ENCODE measurements at regions not wholly inside any gene's neighbourhood (a gene's known extent, or its start where the extent isn't known, plus 50 kb on each side); places are given as distances from the start of the nearest gene placed in this dataset.

DNA sequence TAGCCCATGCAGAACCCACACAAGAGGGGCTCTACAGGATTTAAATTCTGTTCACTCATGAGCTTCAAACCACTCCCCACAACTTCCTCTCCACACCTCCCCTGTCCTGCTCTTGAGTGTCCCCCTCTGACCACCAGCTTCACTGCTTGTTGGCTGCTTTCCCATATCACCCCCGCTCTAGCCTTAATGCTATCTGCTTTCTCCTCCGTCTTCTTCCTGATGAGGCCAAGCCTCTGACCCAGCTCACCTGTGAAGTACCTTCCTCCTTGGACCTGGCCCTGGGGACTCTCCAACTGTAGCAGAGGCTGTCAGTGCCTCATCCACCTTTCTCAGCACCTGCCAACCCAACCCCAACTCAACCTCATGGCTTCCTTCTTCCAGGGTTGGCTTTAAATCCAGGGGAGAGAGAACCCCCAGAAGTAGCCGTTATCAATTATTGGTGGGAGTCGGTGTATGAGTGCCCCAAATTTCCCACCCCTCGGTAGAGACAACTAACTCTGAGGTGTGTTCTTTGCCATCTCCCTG, 174.8 kb downstream of the MINAR1 start:
- no peak overlapping the region for H3K4me2 ChIP-seq (ENCODE audit: insufficient read depth, low read length)
- TF ChIP-seq, protein P1, sequence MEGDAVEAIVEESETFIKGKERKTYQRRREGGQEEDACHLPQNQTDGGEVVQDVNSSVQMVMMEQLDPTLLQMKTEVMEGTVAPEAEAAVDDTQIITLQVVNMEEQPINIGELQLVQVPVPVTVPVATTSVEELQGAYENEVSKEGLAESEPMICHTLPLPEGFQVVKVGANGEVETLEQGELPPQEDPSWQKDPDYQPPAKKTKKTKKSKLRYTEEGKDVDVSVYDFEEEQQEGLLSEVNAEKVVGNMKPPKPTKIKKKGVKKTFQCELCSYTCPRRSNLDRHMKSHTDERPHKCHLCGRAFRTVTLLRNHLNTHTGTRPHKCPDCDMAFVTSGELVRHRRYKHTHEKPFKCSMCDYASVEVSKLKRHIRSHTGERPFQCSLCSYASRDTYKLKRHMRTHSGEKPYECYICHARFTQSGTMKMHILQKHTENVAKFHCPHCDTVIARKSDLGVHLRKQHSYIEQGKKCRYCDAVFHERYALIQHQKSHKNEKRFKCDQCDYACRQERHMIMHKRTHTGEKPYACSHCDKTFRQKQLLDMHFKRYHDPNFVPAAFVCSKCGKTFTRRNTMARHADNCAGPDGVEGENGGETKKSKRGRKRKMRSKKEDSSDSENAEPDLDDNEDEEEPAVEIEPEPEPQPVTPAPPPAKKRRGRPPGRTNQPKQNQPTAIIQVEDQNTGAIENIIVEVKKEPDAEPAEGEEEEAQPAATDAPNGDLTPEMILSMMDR (IDR thresholded peaks at IDR 0.05; ENCODE audit: extremely low read depth, low read depth, low read length) = no peak
- no peaks in the 10 kb centered on the region for H3K36me3 ChIP-seq (ENCODE audit: insufficient read depth, low read length)
- H2AFZ ChIP-seq (ENCODE audit: low read length) = no peak overlapping the region
- no peak overlapping the region for H3K27ac ChIP-seq (ENCODE audit: low read depth, low read length)
- no peaks in the 10 kb centered on the region for H4K20me1 ChIP-seq (ENCODE audit: insufficient read depth, low read length)
- no peaks in the 10 kb centered on the region for H3K9me3 ChIP-seq (ENCODE audit: low read depth, low read length)
- H3K4me1 ChIP-seq (ENCODE audit: insufficient read depth, low read length) = peaks cover 3% of the 10 kb centered on the region
- H3K27me3 ChIP-seq (ENCODE audit: insufficient read depth, low read length) = no peaks in the 10 kb centered on the region
- no peak for DNase-seq (ENCODE audit: insufficient read length, low spot score, missing footprints)
- H3K79me2 ChIP-seq (ENCODE audit: insufficient read depth, low read length) = no peaks in the 10 kb centered on the region
- no peak overlapping the region for H3K4me3 ChIP-seq (ENCODE audit: insufficient read depth, low read length)

DNA sequence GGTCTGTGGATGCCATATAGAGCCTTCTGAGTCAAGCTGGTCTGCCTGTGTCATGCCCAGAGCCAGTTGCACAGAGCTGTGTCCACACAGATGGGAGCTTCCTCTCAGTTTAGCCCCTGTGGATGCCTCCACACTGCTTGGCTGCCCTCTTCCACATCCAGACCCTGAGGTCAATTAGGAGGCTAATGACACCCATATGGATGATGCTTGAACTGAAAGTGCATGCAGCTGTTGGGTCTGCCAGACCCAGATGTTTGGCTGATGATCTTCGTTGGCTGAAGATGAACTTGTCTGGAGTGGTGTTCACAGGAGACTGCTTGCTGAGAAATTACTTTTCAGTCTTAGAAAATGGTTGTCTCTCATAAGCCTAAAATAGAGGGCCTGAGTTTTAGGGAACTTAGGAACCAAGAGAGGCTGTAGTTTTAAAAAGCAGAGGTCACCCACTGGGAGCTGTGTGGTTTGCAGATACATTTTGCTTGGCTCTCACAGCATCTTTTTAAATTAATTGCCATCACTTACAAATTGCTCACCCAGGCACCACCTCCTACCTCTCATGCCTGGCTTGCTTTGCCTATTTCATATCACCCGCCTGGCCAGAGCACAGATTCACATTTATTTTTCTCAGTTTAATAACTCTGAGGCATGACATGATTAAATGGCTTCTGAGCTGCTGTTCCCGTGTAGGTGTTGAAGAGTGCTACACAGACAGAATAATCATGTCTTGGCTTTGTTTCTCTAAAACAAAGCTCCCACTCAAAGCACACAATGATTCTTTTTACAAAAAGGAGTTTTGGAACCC, 176.1 kb downstream of the MINAR1 start:
- H3K27me3 ChIP-seq (ENCODE audit: insufficient read depth, low read length) = peaks cover 3% of the 10 kb centered on the region
- TF ChIP-seq, protein P1 (IDR thresholded peaks at IDR 0.05; ENCODE audit: extremely low read depth, low read depth, low read length) = no peak
- H3K4me1 ChIP-seq (ENCODE audit: insufficient read depth, low read length) = no peaks in the 10 kb centered on the region
- DNase-seq (ENCODE audit: insufficient read length, low spot score, missing footprints) = no peak
- H3K27ac ChIP-seq (ENCODE audit: low read depth, low read length) = no peak overlapping the region
- no peak overlapping the region for H3K4me2 ChIP-seq (ENCODE audit: insufficient read depth, low read length)
- no peaks in the 10 kb centered on the region for H3K36me3 ChIP-seq (ENCODE audit: insufficient read depth, low read length)
- no peaks in the 10 kb centered on the region for H3K9me3 ChIP-seq (ENCODE audit: low read depth, low read length)
- H2AFZ ChIP-seq (ENCODE audit: low read length) = no peak overlapping the region
- H3K79me2 ChIP-seq (ENCODE audit: insufficient read depth, low read length) = no peaks in the 10 kb centered on the region
- no peaks in the 10 kb centered on the region for H4K20me1 ChIP-seq (ENCODE audit: insufficient read depth, low read length)
- no peak overlapping the region for H3K4me3 ChIP-seq (ENCODE audit: insufficient read depth, low read length)

DNA sequence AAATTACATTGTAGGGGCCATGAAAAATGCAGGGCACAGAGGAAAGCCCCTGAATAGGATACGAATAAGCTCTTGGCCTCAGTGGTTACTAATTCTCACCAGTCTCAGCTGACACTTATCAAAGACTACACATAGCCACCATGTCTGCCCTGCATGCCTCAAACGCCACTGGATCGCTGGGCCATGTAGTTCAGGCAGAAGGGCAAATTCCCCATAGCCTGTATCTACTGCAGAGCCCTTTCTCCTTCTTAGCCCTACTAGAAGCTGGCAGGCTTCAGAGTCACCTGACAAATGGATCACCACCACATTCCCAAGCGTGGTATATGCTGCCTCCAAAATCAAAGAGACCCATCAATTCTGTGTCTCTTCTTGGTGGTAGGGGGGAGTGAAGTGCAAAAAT, 177.4 kb downstream of the MINAR1 start:
- Histone ChIP-seq H3K4me1 (ENCODE audit: insufficient read depth, low read length) (no peaks in the 10 kb centered on the region), H3K36me3 (ENCODE audit: insufficient read depth, low read length) (no peaks in the 10 kb centered on the region), H3K27ac (ENCODE audit: low read depth, low read length) (no peak overlapping the region), H3K4me3 (ENCODE audit: insufficient read depth, low read length) (no peak overlapping the region), H4K20me1 (ENCODE audit: insufficient read depth, low read length) (no peaks in the 10 kb centered on the region), H2AFZ (ENCODE audit: low read length) (no peak overlapping the region), H3K9me3 (ENCODE audit: low read depth, low read length) (no peaks in the 10 kb centered on the region), H3K79me2 (ENCODE audit: insufficient read depth, low read length) (no peaks in the 10 kb centered on the region), H3K4me2 (ENCODE audit: insufficient read depth, low read length) (no peak overlapping the region), H3K27me3 (ENCODE audit: insufficient read depth, low read length) (peaks cover 4% of the 10 kb centered on the region)
- TF ChIP-seq, protein P1 (IDR thresholded peaks at IDR 0.05; ENCODE audit: extremely low read depth, low read depth, low read length) = no peak
- DNase-seq (ENCODE audit: insufficient read length, low spot score, missing footprints) = no peak

DNA sequence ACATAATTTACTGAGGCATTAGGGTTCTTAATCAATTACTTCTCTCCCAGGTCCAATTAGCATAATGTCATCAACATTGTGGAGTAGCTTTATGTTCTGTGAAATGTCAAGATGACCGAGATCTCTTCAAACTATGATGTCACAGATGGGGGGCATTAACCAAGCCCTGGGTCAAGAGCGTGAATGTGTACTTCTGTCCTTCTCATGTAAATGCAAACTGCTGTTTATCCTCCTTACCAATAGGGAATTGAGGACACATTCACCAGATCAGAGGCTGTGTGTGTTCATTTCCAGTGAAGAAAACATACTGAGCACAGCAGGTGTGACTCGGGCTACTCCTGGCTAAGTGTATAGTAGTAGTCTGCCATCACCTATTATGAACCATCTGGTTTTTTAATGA, 177.9 kb downstream of the MINAR1 start:
- Histone ChIP-seq H3K27me3 (ENCODE audit: insufficient read depth, low read length) (peaks cover 4% of the 10 kb centered on the region), H2AFZ (ENCODE audit: low read length) (no peak overlapping the region), H3K27ac (ENCODE audit: low read depth, low read length) (no peak overlapping the region), H3K36me3 (ENCODE audit: insufficient read depth, low read length) (no peaks in the 10 kb centered on the region), H3K9me3 (ENCODE audit: low read depth, low read length) (no peaks in the 10 kb centered on the region), H3K79me2 (ENCODE audit: insufficient read depth, low read length) (no peaks in the 10 kb centered on the region), H3K4me1 (ENCODE audit: insufficient read depth, low read length) (no peaks in the 10 kb centered on the region), H3K4me3 (ENCODE audit: insufficient read depth, low read length) (no peak overlapping the region), H4K20me1 (ENCODE audit: insufficient read depth, low read length) (no peaks in the 10 kb centered on the region), H3K4me2 (ENCODE audit: insufficient read depth, low read length) (no peak overlapping the region)
- DNase-seq (ENCODE audit: insufficient read length, low spot score, missing footprints) = no peak
- TF ChIP-seq, protein P1 (IDR thresholded peaks at IDR 0.05; ENCODE audit: extremely low read depth, low read depth, low read length) = no peak

All from osteoblast (primary cell).